ENCODE measurements at regions not wholly inside any gene's neighbourhood (a gene's known extent, or its start where the extent isn't known, plus 50 kb on each side); places are given as distances from the start of the nearest gene placed in this dataset.
A peak's percentile ranks its signal among the peaks of the same experiment; 100 is the strongest.
"Not testable (repeated sequence)": the region's sequence is repeated elsewhere in the genome, so short reads cannot be mapped to it uniquely, and the experiment has no call there.

GRCh38 chr16:32478406-32478805 lies 197.6 kb downstream of the TP53TG3 start:
- H3K9ac ChIP-seq (ENCODE audit: insufficient read depth in 1 of 2, low read depth in 2 of 2, low read length in 2 of 2); FAIRE-seq; H3K4me3 ChIP-seq; H2AFZ ChIP-seq (ENCODE audit: low read depth, low read length); H3K36me3 ChIP-seq (ENCODE audit: control insufficient read depth, insufficient read depth, low read length); ATAC-seq; H3K9me3 ChIP-seq (replicated peaks; ENCODE audit: control insufficient read depth, insufficient read depth, low read depth, low read length); H4K20me1 ChIP-seq (replicated peaks; ENCODE audit: control insufficient read depth, insufficient read depth, low read length); H3K27me3 ChIP-seq (ENCODE audit: control insufficient read depth in 2 of 2, insufficient read depth in 2 of 2, low read length in 2 of 2); H3K4me2 ChIP-seq (ENCODE audit: insufficient read depth, low read length); intact Hi-C loops (cut with micrococcal nuclease); POLR2A ChIA-PET; CTCF ChIA-PET (ENCODE audit: low intra/inter-chr PET ratio); in situ Hi-C loops (cut with MboI); H3K27ac ChIP-seq (ENCODE audit: extremely low read depth, low read depth, low read length); H3K4me1 ChIP-seq (replicated peaks in 1 of 2; ENCODE audit: control insufficient read depth in 2 of 2, insufficient read depth in 2 of 2, low read length in 2 of 2); DNase-seq (ENCODE audit: extremely low read depth in 1 of 4, low spot score in 3 of 4); H3K9me1 ChIP-seq (ENCODE audit: control insufficient read depth, insufficient read depth, low read length); BruUV-seq (replicated peaks); H3K79me2 ChIP-seq (ENCODE audit: control insufficient read depth, insufficient read depth, low read length): not testable (repeated sequence)
- no CpG with 5 or more reads among the region's 38 CpGs for WGBS (ENCODE audit: insufficient coverage, low coverage, missing lambda C conversion rate)

DNA sequence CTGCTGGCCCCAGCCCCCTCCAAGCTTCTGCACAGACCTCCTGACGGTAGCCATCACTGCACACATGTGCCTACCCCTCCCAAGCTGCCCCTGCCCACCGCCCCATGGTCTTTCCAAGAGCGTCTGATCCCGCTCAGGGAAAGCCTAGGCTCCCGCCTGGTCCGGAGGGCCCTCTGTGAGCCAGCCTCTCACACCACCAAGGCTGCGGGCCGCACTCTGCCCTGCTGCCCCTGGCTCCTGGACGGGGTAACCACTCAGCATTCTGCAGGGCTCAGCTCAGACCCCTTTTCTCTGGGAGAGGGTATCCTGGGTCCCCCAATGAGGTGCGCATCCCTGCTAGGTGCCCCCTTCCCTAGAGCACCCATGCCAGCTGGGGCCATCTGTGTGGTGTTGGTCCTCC lies 198.4 kb downstream of the TP53TG3 start:
- H3K36me3 ChIP-seq (ENCODE audit: control insufficient read depth, insufficient read depth, low read length); H3K9me1 ChIP-seq (ENCODE audit: control insufficient read depth, insufficient read depth, low read length); H3K4me1 ChIP-seq (replicated peaks in 1 of 2; ENCODE audit: control insufficient read depth in 2 of 2, insufficient read depth in 2 of 2, low read length in 2 of 2); CTCF ChIA-PET (ENCODE audit: low intra/inter-chr PET ratio); DNase-seq (ENCODE audit: extremely low read depth in 1 of 4, low spot score in 3 of 4); in situ Hi-C loops (cut with MboI); H3K9ac ChIP-seq (ENCODE audit: insufficient read depth in 1 of 2, low read depth in 2 of 2, low read length in 2 of 2); intact Hi-C loops (cut with micrococcal nuclease); H3K4me2 ChIP-seq (ENCODE audit: insufficient read depth, low read length); H4K20me1 ChIP-seq (replicated peaks; ENCODE audit: control insufficient read depth, insufficient read depth, low read length); H3K4me3 ChIP-seq; H3K27ac ChIP-seq (ENCODE audit: extremely low read depth, low read depth, low read length); BruUV-seq (replicated peaks); FAIRE-seq; H3K27me3 ChIP-seq (ENCODE audit: control insufficient read depth in 2 of 2, insufficient read depth in 2 of 2, low read length in 2 of 2); H3K9me3 ChIP-seq (replicated peaks; ENCODE audit: control insufficient read depth, insufficient read depth, low read depth, low read length); H3K79me2 ChIP-seq (ENCODE audit: control insufficient read depth, insufficient read depth, low read length); POLR2A ChIA-PET; ATAC-seq; H2AFZ ChIP-seq (ENCODE audit: low read depth, low read length): not testable (repeated sequence)
- no CpG with 5 or more reads among the region's 10 CpGs for WGBS (ENCODE audit: insufficient coverage, low coverage, missing lambda C conversion rate)

- in situ Hi-C loops (cut with MboI); H3K4me3 ChIP-seq; CTCF ChIA-PET (ENCODE audit: low intra/inter-chr PET ratio); H3K4me1 ChIP-seq (replicated peaks in 1 of 2; ENCODE audit: control insufficient read depth in 2 of 2, insufficient read depth in 2 of 2, low read length in 2 of 2); FAIRE-seq; ATAC-seq; H3K36me3 ChIP-seq (ENCODE audit: control insufficient read depth, insufficient read depth, low read length); H3K27me3 ChIP-seq (ENCODE audit: control insufficient read depth in 2 of 2, insufficient read depth in 2 of 2, low read length in 2 of 2); H2AFZ ChIP-seq (ENCODE audit: low read depth, low read length); POLR2A ChIA-PET; H3K9ac ChIP-seq (ENCODE audit: insufficient read depth in 1 of 2, low read depth in 2 of 2, low read length in 2 of 2); H3K79me2 ChIP-seq (ENCODE audit: control insufficient read depth, insufficient read depth, low read length); H3K27ac ChIP-seq (ENCODE audit: extremely low read depth, low read depth, low read length); DNase-seq (ENCODE audit: extremely low read depth in 1 of 4, low spot score in 3 of 4); H3K9me1 ChIP-seq (ENCODE audit: control insufficient read depth, insufficient read depth, low read length); BruUV-seq (replicated peaks); H3K4me2 ChIP-seq (ENCODE audit: insufficient read depth, low read length); H3K9me3 ChIP-seq (replicated peaks; ENCODE audit: control insufficient read depth, insufficient read depth, low read depth, low read length); intact Hi-C loops (cut with micrococcal nuclease); H4K20me1 ChIP-seq (replicated peaks; ENCODE audit: control insufficient read depth, insufficient read depth, low read length): not testable (repeated sequence)
- no CpG with 5 or more reads among the region's 20 CpGs for WGBS (ENCODE audit: insufficient coverage, low coverage, missing lambda C conversion rate)
These were observed 201.6 kb downstream of the TP53TG3 start for GRCh38 chr16:32474365-32474764.

GRCh38 chr16:32461666-32462065 lies 208.6 kb downstream of the TP53TG3D start:
- H3K9me1 ChIP-seq (ENCODE audit: control insufficient read depth, insufficient read depth, low read length); H3K79me2 ChIP-seq (ENCODE audit: control insufficient read depth, insufficient read depth, low read length); H3K9ac ChIP-seq (ENCODE audit: insufficient read depth in 1 of 2, low read depth in 2 of 2, low read length in 2 of 2); CTCF ChIA-PET (ENCODE audit: low intra/inter-chr PET ratio); in situ Hi-C loops (cut with MboI); H3K4me3 ChIP-seq; H3K27ac ChIP-seq (ENCODE audit: extremely low read depth, low read depth, low read length); FAIRE-seq; H2AFZ ChIP-seq (ENCODE audit: low read depth, low read length); intact Hi-C loops (cut with micrococcal nuclease); BruUV-seq (replicated peaks); H3K36me3 ChIP-seq (ENCODE audit: control insufficient read depth, insufficient read depth, low read length); H3K4me1 ChIP-seq (replicated peaks in 1 of 2; ENCODE audit: control insufficient read depth in 2 of 2, insufficient read depth in 2 of 2, low read length in 2 of 2); H3K9me3 ChIP-seq (replicated peaks; ENCODE audit: control insufficient read depth, insufficient read depth, low read depth, low read length); POLR2A ChIA-PET; H3K27me3 ChIP-seq (ENCODE audit: control insufficient read depth in 2 of 2, insufficient read depth in 2 of 2, low read length in 2 of 2); ATAC-seq; H4K20me1 ChIP-seq (replicated peaks; ENCODE audit: control insufficient read depth, insufficient read depth, low read length); H3K4me2 ChIP-seq (ENCODE audit: insufficient read depth, low read length): not testable (repeated sequence)
- DNase-seq (ENCODE audit: extremely low read depth in 1 of 4, low spot score in 3 of 4) = peak in 1 of 4 experiments; percentile 0
- WGBS (ENCODE audit: insufficient coverage, low coverage, missing lambda C conversion rate) = 0% methylated on average over 6 of the region's 20 CpGs
